GM19240 (cell line): ENCODE measurements at regions not wholly inside any gene's neighbourhood (a gene's known extent, or its start where the extent isn't known, plus 50 kb on each side); places are given as distances from the start of the nearest gene placed in this dataset.

Source experiments
- DNase-seq: peaks from one replicate; pipeline ENCODE4 v3.0.0; 2011; ENCODE audit warnings: low spot score; ENCODE audit not compliant: insufficient read length

DNA sequence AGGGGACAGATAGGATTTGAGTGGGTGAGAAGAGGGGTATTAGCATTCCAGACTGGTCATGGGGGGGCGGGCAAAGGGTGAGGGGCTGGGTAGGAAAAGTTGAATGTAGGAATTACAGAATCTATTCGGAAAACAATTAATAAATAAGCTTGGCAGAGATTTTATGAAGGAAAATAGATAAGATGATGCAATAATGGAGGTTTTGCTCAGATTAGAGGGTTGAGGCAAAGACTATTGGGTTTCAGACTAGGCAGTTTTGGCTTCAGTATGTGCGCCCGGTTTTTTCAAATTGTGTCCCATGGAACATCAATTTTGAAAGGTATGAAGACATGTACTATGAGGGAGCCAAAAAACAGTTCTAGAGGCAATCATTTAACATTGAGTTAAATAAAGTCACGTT is 410.6 kb downstream of the SPRY1 start:
- no peak for DNase-seq

DNA sequence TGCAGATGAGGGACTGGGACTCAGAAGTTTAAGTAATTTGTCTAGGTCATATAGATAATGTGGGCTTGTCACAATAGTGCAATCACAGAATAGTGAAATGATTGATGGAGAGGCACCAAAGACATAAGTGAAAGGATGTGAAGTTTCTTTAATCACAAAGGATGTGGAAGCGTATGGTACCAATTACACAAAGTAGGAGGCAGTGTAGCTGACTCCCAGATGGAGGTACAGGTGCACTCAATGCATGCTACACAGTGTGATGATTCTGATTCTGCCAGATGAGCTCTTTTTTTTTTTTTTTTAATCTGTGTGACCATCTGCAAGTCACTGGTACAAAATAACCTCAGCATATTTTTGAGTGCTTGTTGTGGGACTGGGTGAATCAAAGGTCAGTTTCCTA is 411.3 kb downstream of the SPRY1 start:
- DNase-seq, result no peak

DNA sequence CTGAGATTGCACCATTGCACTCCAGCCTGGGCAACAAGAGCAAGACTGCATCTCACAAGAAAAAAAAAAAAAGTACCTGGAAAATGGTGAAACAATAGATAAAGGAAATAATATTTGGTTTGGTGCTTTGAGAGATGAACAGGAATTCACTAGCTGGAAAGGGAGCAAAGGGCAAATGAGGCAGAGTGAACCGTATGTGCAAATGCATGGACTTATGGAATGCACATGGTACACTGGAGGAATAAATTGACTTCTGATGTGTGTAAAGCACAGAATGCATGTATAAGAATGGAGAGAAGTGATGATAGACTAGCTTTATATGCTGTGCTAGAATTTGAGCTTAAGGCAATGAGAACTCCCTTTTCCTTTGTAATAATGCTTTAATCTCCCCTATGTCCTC is 413.3 kb downstream of the SPRY1 start:
- DNase-seq, result no peak

DNA sequence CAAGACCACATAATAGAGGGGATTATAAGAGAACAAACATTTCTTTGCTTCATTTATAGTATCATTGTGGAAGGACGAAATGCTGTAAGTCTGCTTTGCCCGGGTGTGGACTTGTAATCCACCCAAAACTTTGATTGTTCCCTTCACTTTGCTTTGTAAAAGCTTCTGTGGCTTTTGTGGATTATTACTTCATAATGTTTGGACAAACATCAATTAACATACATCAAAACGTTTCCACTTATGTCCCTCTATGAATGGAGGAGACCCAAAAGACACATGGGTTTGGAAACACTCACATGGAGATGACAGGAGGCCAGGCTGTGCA is 415.4 kb downstream of the SPRY1 start:
- DNase-seq, result no peak

DNA sequence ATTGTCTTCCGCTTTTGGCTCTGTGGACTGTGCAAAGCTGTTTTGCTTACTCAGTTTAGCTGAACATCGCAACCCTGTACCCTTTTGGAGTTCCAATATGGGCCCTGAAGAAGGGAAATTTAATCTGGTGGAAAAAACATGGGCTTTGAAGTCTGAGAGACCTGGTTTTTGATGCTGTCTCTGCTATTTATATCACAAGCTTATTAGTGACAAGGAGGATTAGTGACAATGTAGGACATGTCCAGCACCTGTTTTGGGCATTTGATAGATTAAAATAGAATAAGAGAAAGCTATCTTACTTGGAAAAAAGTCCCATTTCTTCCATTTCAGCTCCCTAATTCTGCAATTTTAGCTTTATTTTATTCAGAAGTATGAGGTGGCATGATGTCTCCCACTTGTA is 417.3 kb downstream of the SPRY1 start:
- DNase-seq, result no peak

DNA sequence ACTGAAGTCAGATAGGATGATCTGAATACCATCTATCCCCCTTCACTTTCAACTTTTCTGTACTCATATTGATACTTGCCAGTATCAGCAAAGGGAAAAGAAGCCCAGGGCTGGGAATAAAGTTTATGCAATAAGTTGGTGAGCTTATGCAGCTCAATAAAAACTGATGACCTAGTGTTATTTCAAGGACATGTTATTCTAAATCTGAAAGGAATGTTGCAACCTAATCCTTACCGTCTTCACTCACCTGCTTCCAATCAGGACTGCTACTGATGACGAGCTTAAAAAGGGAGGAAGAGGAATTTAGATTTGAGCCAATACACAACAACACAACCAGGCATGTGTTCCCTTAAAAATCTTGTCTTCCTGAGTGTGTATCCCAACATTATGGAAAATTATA is 419.9 kb downstream of the SPRY1 start:
- DNase-seq, result no peak

DNA sequence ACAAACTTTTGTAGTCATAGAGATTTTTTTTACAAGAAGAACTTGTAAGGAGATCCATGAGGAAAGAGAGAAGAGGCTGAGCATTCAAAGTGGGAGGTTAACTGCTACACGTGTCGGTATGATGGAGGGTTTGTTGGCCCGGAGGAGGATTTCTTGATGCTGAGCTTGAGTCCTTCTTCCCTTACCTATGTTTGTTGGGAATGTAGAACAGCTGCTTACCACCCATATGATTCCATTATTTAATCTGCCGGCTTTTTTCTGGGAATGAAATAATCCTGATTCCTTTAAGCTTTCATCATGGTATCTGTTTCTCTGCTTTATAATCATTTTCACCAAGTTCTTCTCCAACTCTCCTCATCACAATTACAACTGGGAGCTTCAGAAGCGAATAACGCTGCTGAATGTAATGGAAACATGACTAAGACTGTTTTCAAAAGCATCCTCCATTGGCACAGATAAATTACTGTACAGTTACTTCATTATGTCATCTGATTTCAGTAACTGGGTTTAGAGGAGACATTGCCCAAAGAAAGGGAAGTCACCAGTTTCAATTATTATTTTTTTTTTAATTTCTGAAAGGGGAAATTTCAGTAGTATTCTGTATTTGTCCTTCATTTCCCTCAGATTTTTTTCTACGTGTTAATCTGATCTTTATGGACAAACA is 420.6 kb downstream of the SPRY1 start:
- no peak for DNase-seq

DNA sequence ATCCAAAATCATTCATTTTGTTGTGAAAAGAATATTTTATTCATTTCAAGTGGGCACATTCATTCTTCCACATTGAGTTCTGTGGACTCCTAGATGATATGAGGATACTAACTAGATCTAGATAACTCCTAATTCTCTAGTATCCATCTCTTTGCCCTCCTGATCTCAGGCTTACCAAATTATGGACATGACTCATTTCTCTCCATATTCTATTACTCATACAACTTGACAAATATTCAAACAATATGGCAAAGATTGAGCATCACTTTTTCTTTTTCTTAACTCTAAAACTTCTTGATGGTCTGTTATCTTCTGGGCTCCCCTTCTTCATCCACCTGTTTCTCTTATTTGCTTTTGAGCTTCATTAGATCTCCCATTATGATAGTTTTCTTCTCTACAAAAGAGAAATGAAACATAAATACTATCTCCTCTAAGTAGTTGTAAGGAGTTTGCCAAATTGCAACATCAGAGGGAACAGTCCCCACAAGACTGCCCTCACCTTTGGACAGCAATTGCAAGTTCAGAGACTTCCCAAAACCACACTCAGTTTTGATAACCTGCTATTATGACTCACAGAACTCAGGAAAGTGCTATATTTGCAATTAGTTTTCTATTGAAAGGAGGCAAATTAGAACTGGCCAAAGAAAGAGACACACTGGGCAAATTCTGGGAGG is 422.9 kb downstream of the SPRY1 start:
- no peak for DNase-seq

DNA sequence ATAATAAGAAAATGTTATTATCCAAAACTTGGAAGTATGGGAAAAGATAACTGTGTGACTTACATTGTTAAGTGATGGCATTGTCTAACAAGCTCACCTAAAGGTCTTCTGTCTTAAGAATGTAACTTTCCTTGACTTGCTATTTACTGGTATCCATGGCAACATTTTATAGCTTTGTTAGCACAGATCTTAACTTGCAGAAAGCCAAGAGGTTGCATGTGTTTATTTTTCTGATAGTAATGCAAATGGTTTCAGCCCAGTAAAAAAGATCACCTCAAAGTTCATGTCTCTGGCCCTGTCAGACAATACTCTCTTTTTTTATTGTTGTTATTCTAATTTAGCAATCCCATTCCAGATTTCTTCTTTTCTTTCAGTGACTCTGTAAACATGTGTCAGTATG is 425.3 kb downstream of the SPRY1 start:
- no peak for DNase-seq

DNA sequence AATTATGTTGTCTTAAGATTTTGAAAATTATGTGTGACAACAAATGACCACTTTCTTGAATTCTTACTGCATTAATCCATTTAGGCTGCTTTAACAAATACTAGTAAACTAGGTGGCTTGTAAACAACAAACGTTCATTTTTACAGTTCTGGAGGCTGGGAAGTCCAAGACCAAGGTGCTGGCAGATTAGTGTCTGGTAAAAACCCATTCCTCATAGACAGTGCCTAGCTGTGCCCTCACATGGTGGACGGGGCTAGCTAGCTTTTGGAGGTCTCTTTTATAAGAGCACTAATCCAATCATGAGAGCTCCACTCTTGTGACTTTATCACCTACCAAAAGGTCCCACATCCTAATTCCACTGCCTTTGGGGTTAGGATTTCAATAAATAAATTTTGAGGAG is 425.8 kb downstream of the SPRY1 start:
- no peak for DNase-seq

DNA sequence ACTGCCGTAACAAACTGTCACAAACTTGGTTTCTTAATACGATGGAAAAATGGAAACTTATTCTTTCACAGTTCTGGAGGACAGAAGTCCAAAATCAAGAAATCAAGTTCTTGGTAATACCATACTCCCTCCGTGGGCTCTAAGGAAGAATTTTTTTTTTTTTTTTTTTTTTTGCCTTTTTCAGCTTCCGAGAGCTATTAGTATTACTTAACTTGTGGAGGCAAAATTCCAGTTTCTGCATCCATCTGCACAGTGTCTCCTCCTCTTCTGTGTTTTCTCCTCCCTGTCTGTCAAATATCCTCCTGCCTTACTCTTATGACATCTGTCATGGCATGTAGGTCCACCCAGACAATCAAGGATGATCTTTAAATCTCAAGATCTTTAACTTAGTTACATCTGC is 426.6 kb downstream of the SPRY1 start:
- DNase-seq, result no peak

DNA sequence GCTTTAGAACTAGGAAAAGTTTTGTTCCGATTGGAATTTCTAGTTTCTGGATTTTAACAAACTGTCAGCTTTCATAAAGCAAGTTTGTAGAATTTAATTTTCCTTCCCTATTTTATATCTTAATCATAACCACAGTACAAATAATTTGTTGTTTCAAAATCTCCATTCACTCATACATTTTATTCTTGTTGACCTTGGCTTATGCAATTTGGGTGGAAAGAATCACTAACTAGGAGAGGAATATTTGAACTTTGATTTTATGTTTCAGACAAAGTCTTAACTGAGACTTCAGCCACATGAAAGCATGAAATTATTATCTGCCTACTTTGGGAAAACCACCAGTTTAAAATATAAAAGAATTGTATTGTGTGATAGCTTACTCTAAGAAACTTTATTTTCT is 427.9 kb downstream of the SPRY1 start:
- DNase-seq, result no peak

DNA sequence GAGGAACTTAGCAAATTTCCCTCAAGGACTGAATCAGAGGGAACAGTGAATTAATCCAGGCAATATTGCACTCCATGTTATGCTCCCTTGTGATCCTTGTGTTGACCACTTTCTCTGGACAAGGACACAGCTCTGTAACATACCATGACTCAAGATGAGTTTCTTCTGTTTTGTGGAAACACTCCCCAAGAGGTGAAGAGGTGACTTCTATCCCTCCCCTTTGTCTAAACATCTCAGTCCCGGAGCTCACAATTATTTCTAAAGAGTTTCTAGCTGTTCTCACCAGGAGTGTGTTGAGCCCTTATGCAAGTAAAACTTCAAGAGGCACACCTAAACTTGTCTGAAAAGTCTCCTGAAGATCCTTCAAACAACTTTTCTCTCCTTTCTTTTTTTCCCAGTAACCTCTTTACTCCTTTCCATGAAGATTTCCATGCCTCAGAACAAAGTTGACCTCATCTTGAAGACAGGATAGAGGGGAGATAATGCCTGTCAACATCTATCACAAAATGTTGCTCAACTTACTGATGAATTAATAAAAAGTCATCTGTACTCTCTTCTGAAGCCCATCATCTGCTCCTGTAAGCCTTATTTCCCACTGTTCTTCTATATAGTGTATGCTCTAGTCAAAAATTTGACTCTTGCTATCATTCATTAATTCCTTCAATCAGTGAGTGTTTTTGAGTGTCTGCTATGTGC is 429.1 kb downstream of the SPRY1 start:
- DNase-seq, result no peak

DNA sequence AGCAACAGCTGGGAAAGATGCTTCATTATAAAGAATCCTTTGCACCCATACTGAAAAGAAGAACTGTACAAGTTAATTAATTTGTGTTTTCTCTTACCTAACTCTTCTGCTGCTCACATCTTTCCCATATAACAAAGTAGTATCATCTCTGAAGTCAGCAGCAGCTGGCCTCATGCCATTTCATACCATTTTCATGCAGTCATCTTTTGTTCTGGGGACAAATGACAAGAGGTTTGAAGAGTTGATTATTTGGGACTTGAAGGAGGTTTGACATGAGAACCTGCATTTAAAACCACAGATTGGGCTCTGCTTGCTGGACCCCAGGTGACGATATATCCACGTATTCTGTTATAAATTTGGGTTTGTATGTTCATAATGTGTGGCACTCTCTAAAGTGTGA is 430.3 kb downstream of the SPRY1 start:
- DNase-seq, result no peak

DNA sequence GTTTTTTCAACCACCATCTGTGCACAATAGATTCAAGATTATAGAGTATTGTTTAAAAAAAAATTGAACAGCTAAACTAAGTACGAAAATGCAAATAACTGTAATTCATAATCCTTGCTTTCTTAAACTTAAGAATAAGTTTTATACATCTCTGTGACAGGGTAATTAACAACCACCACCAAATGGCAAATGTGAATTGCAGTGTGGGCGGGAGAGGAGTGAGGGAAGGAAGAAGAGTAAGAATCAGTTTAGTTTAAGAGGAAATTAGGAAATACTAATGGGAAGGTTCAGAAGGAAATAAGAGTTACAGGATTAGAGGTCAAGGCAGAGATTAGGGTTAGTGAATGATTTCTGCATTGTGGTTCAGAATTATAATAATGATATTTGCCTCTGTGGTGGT is 430.9 kb downstream of the SPRY1 start:
- DNase-seq, result no peak

DNA sequence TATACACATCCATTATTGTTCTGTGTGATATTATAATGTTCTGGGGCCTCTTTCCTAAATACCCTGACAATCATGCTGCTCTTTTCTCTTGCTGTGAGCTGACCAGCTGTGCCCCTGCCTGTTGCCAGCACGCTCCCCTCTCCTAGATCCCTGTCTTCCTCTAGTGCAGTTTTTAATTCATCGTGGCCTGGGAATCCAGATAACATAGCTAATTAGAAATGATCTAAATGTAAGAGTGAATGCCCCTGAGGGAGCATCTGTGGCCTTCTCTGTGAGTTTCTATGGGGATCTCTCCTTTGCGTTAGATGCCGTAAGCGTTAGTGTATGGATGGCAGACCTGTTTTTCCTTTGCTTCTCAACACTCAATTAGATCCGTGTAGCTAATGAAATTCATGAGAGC is 434.3 kb downstream of the SPRY1 start:
- no peak for DNase-seq

DNA sequence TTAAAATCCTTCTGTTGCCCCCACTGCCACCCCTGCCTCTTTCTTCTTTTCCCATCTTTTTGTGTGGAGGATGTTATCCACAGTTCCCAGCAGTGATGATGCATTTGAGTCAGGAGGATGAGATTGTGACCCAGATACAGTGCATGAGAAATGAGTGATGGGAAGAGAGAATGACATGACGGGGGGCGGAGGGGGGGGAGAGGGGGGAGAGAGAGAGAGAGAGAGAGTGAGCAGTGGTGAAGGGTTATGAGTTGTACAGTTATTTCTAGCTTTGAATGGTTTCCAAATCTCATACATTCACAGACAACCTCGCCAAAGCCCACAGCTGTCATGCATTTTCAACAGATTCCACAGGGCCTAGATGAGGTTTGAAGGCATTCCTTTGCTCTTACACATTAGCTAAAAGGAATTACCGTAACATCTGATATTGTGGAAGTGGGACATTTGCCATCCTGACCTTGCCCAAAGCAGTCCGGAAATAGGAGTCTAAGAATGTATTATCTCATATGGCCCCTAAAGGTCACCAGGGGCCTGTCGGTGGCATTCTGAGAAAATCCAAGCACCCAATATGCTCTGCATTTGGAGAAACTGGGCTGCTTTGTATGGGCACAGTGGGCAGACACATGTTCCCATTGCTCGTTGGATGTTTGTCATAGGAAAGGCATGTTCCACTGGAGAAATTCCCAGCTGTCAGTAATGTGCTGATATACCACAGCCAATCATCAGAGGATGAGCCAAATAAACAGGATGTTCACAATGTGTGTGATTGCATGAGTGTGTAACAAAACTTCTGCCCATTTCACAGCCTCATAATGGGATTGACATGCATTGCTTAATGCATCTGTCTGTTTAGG is 435.8 kb downstream of the SPRY1 start:
- no peak for DNase-seq

DNA sequence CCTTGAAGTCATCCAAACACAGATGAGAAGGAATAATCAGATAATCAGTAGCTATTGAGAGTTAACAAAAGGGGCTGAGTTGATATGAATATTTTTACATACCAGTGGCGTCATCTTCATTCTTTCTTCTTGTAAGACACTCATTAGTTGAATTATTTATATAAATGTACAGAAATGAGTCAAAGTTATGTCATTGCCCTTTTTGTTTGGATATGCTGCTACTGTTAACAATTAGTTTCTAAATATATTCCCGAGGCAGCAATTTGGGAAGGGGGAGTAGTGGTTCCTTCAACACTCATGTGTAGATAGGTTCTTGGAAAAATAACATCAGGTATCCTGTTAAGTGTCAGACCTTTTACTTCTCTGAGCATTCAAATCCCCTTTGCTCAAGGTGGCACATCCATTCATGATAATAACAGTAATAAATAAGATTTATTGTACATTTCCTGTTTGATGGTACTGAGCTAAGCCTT is 436.6 kb downstream of the SPRY1 start:
- DNase-seq, result no peak

DNA sequence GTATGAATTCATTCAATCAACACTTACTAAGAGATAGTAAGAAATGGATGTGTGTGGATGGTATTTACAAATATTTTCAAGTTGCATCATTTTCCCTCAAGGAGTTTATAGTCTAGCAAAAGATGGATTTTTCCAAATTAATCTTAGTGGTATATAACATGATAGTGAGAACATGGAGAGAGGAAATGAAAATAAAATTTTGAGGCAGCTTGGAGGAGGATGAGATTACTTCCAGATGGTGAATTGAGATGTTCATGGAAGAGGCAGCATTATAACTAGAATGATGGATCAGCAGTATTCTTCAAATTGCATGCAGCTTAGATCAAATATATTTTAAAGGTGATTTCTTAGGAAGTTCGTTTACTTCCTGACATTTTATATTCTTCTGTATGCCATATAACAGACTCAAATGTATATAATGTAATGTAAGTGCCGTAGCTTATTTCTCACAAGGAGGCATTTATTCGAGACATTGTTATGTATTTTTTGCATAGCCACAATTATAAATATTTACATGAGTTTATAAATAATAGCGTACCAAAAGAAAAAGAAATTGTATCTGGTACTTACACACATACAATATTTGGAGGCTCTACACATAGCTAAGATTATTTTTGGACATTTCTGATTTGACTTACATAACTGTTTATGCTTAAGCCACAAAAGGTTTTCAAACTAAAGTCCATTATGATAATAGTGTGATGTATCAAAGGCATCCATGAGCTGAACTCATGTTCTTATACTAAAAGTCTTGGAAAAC is 439.4 kb downstream of the SPRY1 start:
- no peak for DNase-seq

DNA sequence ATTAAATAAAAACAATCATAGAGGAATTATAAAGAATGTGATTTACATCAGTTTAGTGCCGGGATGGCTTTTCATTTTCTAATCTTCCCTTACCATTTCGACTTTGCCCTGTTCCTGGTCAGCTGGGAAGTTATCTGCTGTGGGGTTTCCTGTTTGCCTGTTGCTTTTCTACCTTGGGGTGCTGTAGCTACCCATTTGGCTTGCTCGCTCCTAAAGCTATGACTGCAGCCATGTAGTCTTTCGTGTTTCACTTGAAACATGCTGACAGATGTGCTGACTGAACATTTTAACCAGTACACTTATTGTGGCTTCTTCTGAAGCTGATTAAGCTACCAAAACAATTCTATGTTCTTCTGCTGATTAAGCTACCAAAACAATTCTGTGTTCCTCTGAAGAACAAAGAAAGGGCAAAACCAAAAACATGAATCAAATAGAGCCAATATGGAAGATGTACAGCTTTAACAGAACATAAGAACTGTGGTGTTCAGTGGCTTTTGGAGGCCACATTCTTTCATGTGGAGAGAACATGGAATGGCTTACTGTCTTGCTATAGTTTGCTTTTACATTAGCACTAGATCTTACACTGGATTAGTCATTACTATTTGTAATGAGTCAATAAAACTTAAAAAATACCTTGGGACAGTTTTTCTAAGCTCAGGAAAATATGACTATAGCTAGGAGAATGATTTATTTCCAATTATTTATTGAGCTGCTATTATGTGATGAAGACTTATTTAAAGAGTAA is 440.4 kb downstream of the SPRY1 start:
- DNase-seq, result no peak

DNA sequence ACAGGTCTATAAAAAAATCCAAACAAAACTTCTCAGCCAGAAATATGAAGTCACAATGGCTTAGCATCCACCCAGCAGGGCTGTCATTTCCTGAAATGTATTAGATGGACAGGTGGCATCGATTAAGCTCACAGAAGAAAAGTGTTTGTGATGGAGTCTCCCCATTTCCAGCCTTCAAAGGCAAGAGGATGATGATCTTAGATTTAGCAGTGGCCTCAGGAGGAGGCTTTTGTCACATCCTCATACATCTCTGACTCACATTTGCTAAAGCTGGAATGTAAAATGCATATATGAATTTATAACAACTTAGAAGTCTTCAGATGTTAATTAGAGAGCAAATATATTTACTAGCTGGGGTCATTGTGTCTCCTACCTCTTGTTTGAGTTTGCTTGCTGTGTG is 441.9 kb downstream of the SPRY1 start:
- DNase-seq, result no peak
